Left ventricle myocardium inferior (tissue), 1 donor: ENCODE measurements at regions not wholly inside any gene's neighbourhood (a gene's known extent, or its start where the extent isn't known, plus 50 kb on each side); places are given as distances from the start of the nearest gene placed in this dataset.

ENCODE experiments used
- DNase-seq: peaks from one replicate; pipeline ENCODE4 v3.0.0-alpha.2; 2020
- H3K27ac ChIP-seq: fragments of 200-600 bp; replicated peaks from 2 replicates; pipeline ENCODE4 v1.8.0; 2021
- H3K27me3 ChIP-seq: fragments of 200-600 bp; 2 replicates; pipeline ENCODE4 v1.8.0; 2021; ENCODE audit warnings: low read depth
- H3K36me3 ChIP-seq: fragments of 200-600 bp; 2 replicates; pipeline ENCODE4 v1.8.0; 2021
- H3K4me1 ChIP-seq: fragments of 200-600 bp; 2 replicates; pipeline ENCODE4 v1.8.0; 2021
- H3K4me3 ChIP-seq: fragments of 200-600 bp; 2 replicates; pipeline ENCODE4 v1.8.0; 2021; ENCODE audit warnings: mild to moderate bottlenecking, moderate library complexity
- H3K9me3 ChIP-seq: fragments of 200-600 bp; replicated peaks from 2 replicates; pipeline ENCODE4 v1.8.0; 2021
- CTCF ChIP-seq: fragments of 200-600 bp; IDR thresholded peaks from 2 replicates; pipeline ENCODE4 v1.8.0; 2021; ENCODE audit warnings: antibody characterized with exemption, mild to moderate bottlenecking, borderline replicate concordance
- intact Hi-C: fragments of 100-400 bp; cut with micrococcal nuclease; formaldehyde crosslinking; loops from one replicate; pipeline ENCODE4 v1.11.0; 2022
- donor health status: DM: no; HTN: yes; CAD: no; lungs with severe emphysema.

GRCh38 chr1:25022361-25023189 lies 92.5 kb upstream of the RUNX3 start:
- no peaks in the 10 kb centered on the region for H3K36me3 ChIP-seq
- H3K4me3 ChIP-seq, result no peak overlapping the region
- peak overlapping the region; percentile 19 for H3K27ac ChIP-seq
- peaks cover 21% of the 10 kb centered on the region for H3K27me3 ChIP-seq
- peak; percentile 46 for DNase-seq
- intact Hi-C loops, result no loop called here
- no peaks in the 10 kb centered on the region for H3K9me3 ChIP-seq
- peaks cover 15% of the 10 kb centered on the region for H3K4me1 ChIP-seq
- no peak for TF ChIP-seq CTCF

- Histone ChIP-seq H3K36me3 (no peaks in the 10 kb centered on the region), H3K4me3 (no peak overlapping the region), H3K4me1 (peaks cover 15% of the 10 kb centered on the region), H3K27me3 (peaks cover 27% of the 10 kb centered on the region), H3K27ac (no peak overlapping the region), H3K9me3 (no peaks in the 10 kb centered on the region)
- DNase-seq, result no peak
- TF ChIP-seq CTCF, result no peak
- intact Hi-C loops, result no loop called here
These were observed 91.6 kb upstream of the RUNX3 start for GRCh38 chr1:25021591-25022215.

GRCh38 chr1:25020851-25021590 lies 90.9 kb upstream of the RUNX3 start:
- Histone ChIP-seq H3K27me3 (peaks cover 34% of the 10 kb centered on the region), H3K4me1 (peaks cover 15% of the 10 kb centered on the region), H3K9me3 (no peaks in the 10 kb centered on the region), H3K36me3 (no peaks in the 10 kb centered on the region), H3K27ac (no peak overlapping the region), H3K4me3 (no peak overlapping the region)
- intact Hi-C loops, result no loop called here
- DNase-seq, result no peak
- TF ChIP-seq CTCF, result no peak

- peaks cover 15% of the 10 kb centered on the region for H3K4me1 ChIP-seq
- no peaks in the 10 kb centered on the region for H3K36me3 ChIP-seq
- DNase-seq, result no peak
- H3K27me3 ChIP-seq, result peaks cover 41% of the 10 kb centered on the region
- H3K27ac ChIP-seq, result no peak overlapping the region
- no peaks in the 10 kb centered on the region for H3K9me3 ChIP-seq
- TF ChIP-seq CTCF, result no peak
- no peak overlapping the region for H3K4me3 ChIP-seq
- intact Hi-C loops, result no loop called here
These were observed 90.2 kb upstream of the RUNX3 start for GRCh38 chr1:25020173-25020845.
